Muscle layer of duodenum (tissue), 2 donors: ENCODE measurements at regions not wholly inside any gene's neighbourhood (a gene's known extent, or its start where the extent isn't known, plus 50 kb on each side); places are given as distances from the start of the nearest gene placed in this dataset.

ENCODE experiments used
- H3K27ac ChIP-seq: one replicate; pipeline ENCODE4 v1.7.0; 2013; ENCODE audit warnings: mild to moderate bottlenecking, low read length
- H3K27me3 ChIP-seq: one replicate; pipeline ENCODE4 v1.7.0; 2013; ENCODE audit warnings: low read depth, mild to moderate bottlenecking, control low read depth, low read length
- H3K36me3 ChIP-seq, 2 donors: one replicate each; pipeline ENCODE4 v1.7.0; 2013; ENCODE audit warnings: low read length in 2 of 2, control low read depth in 1 of 2, mild to moderate bottlenecking in 1 of 2; ENCODE audit not compliant: insufficient read depth in 2 of 2, control insufficient read depth in 1 of 2
- H3K4me1 ChIP-seq, 2 donors: one replicate each; pipeline ENCODE4 v1.7.0; 2013; ENCODE audit warnings: low read length in 2 of 2, mild to moderate bottlenecking in 2 of 2, control low read depth in 1 of 2, moderate library complexity in 1 of 2; ENCODE audit not compliant: insufficient read depth in 2 of 2, control insufficient read depth in 1 of 2
- H3K4me3 ChIP-seq, 2 donors: one replicate each; pipeline ENCODE4 v1.7.0; 2013; ENCODE audit warnings: low read length in 2 of 2, low read depth in 1 of 2, mild to moderate bottlenecking in 1 of 2
- H3K9me3 ChIP-seq, 2 donors: one replicate each; pipeline ENCODE4 v1.7.0; 2013; ENCODE audit warnings: low read length in 2 of 2, control low read depth in 1 of 2, mild to moderate bottlenecking in 1 of 2; ENCODE audit not compliant: control insufficient read depth in 1 of 2
- donor health status: healthy.

DNA sequence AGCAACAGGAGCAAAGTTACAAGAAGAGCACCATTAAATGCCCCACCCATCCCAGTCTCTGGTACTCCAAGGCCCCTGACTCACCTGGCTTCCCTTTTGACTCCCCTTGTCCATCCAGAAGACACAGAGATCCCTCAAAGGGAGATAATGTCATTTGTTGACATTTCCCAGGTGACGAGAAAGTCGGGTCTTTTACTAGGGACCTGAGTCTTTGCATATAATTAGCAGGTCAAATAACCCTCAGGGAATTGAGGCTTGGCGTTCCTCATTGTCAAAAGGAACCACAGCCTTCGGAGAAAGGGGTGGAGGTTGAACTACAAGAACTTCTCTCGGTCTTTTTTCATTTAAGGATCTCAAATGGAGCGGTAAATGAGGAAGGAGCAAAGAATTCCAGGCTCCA, 133.2 kb downstream of the PROX1 start:
- peaks cover 9 to 18% of the 10 kb centered on the region in 2 donors for H3K9me3 ChIP-seq
- H3K4me1 ChIP-seq = no peaks in the 10 kb centered on the region
- no peak overlapping the region for H3K4me3 ChIP-seq
- H3K27ac ChIP-seq = no peak overlapping the region
- H3K27me3 ChIP-seq = no peaks in the 10 kb centered on the region
- no peaks in the 10 kb centered on the region for H3K36me3 ChIP-seq

DNA sequence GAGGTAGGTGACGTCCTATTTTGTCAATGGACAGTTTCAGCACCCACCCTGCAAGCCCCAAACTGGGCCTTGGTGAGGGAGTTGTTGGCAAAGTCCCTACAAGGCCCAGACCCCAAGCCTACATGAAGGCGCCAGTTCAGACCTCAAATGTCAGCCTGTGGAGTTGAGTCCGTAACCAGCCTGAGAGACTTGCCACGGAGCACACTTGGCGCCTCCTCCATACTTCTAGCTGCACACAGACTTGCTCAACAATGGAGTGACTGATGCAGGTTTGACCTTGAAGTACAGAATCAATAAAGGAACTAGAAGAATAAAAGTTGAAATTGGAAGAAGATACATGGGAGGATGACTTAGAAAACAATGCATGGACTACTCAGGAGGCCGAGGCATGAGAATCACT, 134.3 kb downstream of the PROX1 start:
- peaks cover 9 to 12% of the 10 kb centered on the region in 2 donors for H3K9me3 ChIP-seq
- no peaks in the 10 kb centered on the region for H3K27me3 ChIP-seq
- no peak overlapping the region for H3K4me3 ChIP-seq
- H3K4me1 ChIP-seq = no peaks in the 10 kb centered on the region
- H3K36me3 ChIP-seq = no peaks in the 10 kb centered on the region
- H3K27ac ChIP-seq = no peak overlapping the region

DNA sequence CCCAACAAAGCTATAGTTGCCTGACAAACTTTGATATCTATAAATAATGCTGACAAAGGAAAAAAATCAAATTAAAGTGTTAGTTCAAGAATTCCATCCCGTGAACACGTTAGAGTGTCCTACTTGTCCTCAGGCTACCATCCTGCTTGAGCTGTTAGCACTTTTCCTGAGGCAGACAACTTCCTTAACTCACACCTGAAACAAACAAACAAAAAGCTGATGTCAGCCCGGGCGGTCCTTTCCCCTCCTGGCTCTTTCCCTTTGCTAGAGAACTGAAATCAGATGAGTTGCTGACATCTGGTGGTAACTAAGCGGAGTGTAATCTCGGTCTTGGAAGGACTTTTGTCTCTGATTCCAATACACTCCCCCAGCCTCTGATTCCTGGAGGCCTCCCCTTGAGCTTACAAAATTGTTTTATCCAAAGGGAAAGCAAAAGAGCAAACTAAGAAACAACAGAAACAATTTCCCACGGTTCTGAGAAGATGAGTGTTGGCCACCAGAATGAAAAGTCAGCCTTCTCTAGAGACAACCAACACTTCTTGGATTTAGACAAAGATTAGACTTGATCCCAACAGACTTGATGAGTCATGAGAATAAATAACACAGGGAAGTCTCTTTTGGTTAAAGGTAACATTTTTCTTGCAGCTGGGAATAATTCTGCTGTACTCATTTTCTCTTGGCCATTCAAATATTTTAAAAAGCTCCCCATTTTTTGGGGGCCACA, 135.4 kb downstream of the PROX1 start:
- Histone ChIP-seq H3K4me3 (no peak overlapping the region), H3K9me3 (peaks cover 2% of the 10 kb centered on the region in 2 donors), H3K36me3 (no peaks in the 10 kb centered on the region), H3K27ac (no peak overlapping the region), H3K27me3 (no peaks in the 10 kb centered on the region), H3K4me1 (no peaks in the 10 kb centered on the region)

DNA sequence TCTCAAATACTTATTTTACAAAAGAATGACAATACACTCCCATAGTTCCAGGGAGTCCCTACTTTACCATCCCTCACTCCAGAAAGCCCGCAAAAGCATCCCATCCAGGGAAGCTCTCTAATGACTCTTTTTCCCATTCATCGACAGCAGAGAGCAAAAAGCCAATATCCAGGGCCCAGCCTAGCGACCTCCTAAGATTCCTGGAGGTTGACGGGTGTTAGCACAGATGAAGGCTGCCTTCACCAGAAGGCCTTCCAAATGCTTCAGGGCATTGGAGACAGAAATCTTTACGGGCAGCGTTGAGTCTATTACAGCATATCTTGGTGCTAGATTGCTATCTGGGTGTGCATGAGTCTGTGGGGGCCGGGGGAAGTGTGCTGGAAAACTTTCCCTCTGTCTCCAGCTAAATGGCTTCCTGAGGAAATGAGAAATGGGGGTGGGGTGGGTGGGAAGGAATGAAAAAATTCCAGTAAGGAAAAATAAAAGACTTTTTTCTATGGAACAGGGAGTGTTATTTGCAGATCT, 136.6 kb downstream of the PROX1 start:
- no peaks in the 10 kb centered on the region for H3K4me1 ChIP-seq
- H3K36me3 ChIP-seq = no peaks in the 10 kb centered on the region

DNA sequence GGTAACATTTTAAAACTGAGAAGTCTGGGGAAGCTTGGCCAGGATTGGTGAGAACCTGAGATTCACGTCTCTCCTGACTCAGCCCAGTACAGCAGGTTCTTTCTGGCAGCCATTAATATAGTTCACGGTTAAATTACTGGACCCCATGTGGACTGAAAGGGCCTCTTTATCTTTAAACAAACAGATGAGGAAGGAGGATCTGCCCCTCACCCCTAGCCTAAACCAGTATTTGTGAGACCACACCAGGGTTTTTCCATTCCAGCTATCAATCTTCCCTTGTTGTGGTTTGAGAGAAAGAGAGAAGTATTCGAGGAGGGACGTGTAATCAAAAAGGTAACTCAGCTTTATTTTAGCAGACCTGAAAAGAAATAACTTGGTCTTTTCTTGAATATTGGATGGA, 137.1 kb downstream of the PROX1 start:
- Histone ChIP-seq H3K36me3 (no peaks in the 10 kb centered on the region), H3K4me1 (no peaks in the 10 kb centered on the region), H3K9me3 (no peaks in the 10 kb centered on the region), H3K27me3 (no peaks in the 10 kb centered on the region), H3K27ac (no peak overlapping the region), H3K4me3 (no peak overlapping the region)

More for the DNA sequence above, 136.6 kb downstream of the PROX1 start:
- H3K27me3 ChIP-seq = no peaks in the 10 kb centered on the region
- H3K4me3 ChIP-seq = no peak overlapping the region
- no peak overlapping the region for H3K27ac ChIP-seq
- H3K9me3 ChIP-seq = no peaks in the 10 kb centered on the region

DNA sequence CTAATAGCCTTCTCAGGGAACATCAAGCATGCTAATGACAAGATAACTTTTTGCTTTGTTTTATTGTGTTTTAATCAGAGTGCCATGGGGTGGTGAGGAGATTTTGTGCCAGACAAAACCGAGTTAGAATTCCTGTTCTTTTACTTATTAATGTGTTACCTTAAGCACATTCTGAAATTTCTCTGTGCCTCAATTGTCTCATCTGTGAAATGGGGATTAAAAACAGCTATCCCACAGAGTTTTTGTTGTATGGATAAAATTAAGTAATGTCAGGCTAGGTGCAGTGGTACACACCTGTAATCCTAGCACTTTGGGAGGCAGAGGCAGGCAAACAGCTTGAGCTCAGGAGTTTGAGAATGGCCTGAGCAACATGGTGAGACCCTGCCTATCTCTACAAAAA, 138.0 kb downstream of the PROX1 start:
- no peaks in the 10 kb centered on the region for H3K4me1 ChIP-seq

DNA sequence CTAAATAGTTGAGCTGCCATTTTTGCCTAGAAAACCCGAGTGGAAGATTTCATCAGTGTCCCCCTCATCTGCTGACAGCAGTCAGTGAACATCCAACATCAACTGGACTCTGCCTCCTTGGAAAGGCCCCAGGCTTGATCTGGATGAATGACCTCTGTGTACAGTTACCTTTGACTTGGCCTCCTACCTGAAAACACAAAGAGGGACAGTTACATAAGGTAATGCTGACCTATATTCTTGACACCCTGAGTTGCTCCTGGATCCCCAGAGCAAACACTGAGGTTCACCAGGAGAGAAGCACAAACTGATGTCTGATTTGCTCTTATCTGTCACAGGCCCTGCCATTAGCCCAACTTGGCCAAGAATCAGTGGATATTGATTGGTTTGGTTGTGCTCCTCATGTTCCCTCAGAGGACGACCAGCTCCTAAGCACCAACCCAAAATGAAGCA, 138.9 kb downstream of the PROX1 start:
- Histone ChIP-seq H3K27me3 (no peaks in the 10 kb centered on the region), H3K4me3 (no peak overlapping the region), H3K36me3 (no peaks in the 10 kb centered on the region), H3K4me1 (no peaks in the 10 kb centered on the region), H3K9me3 (no peaks in the 10 kb centered on the region), H3K27ac (no peak overlapping the region)

More for the DNA sequence above, 138.0 kb downstream of the PROX1 start:
- no peak overlapping the region for H3K4me3 ChIP-seq
- no peaks in the 10 kb centered on the region for H3K9me3 ChIP-seq
- H3K36me3 ChIP-seq = no peaks in the 10 kb centered on the region
- no peaks in the 10 kb centered on the region for H3K27me3 ChIP-seq
- no peak overlapping the region for H3K27ac ChIP-seq

DNA sequence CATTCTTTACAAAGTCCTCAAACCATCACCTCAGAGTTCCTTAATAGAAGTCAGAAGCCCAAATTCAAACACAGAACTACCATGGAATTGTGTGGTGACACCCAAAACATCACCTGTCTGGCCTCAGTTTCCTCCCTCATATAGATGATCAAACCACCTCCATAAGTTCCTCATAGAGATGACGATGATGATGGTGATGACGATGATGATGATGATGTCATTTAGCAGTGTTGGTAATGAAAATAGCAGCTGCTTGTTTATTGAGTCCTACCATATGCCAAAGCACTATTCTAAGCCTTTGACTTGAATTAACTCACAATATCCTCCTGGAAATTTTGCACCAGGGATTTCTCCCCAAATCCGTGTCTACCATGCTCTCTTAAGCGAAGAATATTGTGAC, 139.9 kb downstream of the PROX1 start:
- H3K4me3 ChIP-seq = no peak overlapping the region
- no peaks in the 10 kb centered on the region for H3K27me3 ChIP-seq
- no peak overlapping the region for H3K27ac ChIP-seq
- H3K4me1 ChIP-seq = no peaks in the 10 kb centered on the region
- no peaks in the 10 kb centered on the region for H3K9me3 ChIP-seq
- no peaks in the 10 kb centered on the region for H3K36me3 ChIP-seq

DNA sequence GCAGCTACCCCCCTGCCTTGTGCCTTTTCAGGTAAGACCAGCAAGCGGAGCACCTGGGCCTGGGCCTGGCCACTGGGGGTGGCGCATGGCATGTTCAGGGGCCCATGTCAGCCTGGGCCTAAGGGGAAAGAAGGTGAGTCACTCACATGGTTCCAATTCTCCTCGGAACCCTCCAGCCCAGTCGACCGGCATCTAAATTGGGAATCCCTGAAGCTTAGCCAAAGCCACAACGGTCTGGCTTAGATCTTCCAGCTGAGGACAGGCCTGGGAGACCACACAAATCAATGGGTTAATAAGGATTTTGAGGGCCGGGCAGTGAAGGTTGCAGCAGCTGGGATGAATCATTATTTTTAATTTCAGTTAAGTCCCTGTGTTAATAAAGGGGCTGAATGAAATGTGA, 145.1 kb upstream of the SMYD2 start:
- Histone ChIP-seq H3K9me3 (no peaks in the 10 kb centered on the region), H3K27me3 (no peaks in the 10 kb centered on the region), H3K36me3 (no peaks in the 10 kb centered on the region), H3K27ac (no peak overlapping the region), H3K4me1 (no peaks in the 10 kb centered on the region), H3K4me3 (no peak overlapping the region)

DNA sequence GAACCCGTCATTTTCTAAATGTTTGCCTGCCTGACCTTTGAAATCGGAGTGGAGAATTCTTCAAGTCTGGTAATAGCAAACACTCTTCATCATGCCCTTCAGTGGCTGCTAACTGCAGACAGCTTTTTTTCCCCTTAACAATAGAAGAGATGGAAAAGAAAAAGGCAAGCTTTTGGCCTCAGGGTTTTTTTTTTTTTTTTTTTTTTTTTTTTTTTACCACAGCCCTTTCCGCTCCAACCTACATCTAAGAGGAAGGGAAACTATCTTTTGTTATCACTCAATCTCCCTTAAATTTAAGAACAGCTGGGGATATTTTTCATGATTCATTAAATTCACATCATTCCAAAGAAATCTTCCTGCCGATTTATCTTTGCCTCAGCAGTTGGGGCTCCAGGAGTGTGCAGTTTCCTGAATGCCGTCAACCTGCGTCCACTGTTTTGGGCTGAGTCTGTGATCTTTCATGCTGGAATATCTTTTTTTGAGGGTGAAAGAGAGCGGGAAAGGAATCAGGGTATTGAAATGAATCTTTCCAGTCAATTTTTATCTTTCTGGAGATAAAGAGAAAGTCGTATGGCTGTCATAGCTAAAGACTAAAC, 144.5 kb upstream of the SMYD2 start:
- H3K27ac ChIP-seq = no peak overlapping the region
- H3K36me3 ChIP-seq = no peaks in the 10 kb centered on the region
- H3K4me1 ChIP-seq = no peaks in the 10 kb centered on the region
- no peaks in the 10 kb centered on the region for H3K27me3 ChIP-seq
- no peak overlapping the region for H3K4me3 ChIP-seq
- H3K9me3 ChIP-seq = no peaks in the 10 kb centered on the region

DNA sequence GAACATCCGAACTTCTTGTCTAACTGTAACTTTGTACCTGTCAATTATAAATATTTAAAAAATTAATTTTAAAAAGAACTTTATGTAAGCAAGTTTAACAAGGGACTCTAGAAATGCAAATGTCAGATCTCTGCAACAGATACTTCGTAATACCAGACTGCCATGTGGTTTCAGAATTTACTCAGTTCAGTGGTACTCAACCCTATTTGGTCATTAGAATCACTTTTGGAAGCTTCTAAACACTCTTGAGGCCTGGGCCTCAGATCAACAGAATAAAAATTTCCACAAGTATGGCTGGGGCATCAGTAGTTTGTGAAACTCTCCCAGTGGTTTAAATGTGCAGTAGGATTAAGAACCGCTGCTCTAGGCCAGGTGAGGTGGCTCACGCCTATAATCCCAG, 139.5 kb upstream of the SMYD2 start:
- Histone ChIP-seq H3K4me1 (no peaks in the 10 kb centered on the region), H3K27me3 (no peaks in the 10 kb centered on the region), H3K9me3 (no peaks in the 10 kb centered on the region), H3K36me3 (no peaks in the 10 kb centered on the region), H3K27ac (no peak overlapping the region), H3K4me3 (no peak overlapping the region)
